Thyroid gland (tissue), 4 donors: ENCODE measurements at regions not wholly inside any gene's neighbourhood (a gene's known extent, or its start where the extent isn't known, plus 50 kb on each side); places are given as distances from the start of the nearest gene placed in this dataset.

Experiments used
- DNase-seq, 2 donors: peaks; one replicate each; pipeline ENCODE4 v3.0.0-alpha.2; 2019
- H3K27ac ChIP-seq, 3 donors: fragments of 200-600 bp; sonication (generic); 1 replicate in 2 of 3; 2 replicates in 1 of 3; pipeline ENCODE4 v1.5.1; 2016 to 2019; ENCODE audit warnings: mild to moderate bottlenecking in 1 of 3, moderate library complexity in 1 of 3
- H3K27me3 ChIP-seq: fragments of 200-600 bp; sonication (generic); one replicate; pipeline ENCODE4 v1.5.1; 2019
- H3K36me3 ChIP-seq, 2 donors: fragments of 200-600 bp; sonication (generic); one replicate each; pipeline ENCODE4 v1.5.1; 2016 to 2019
- H3K4me1 ChIP-seq, 2 donors: fragments of 200-600 bp; sonication (generic); one replicate each; pipeline ENCODE4 v1.5.1; 2017 to 2019
- H3K4me3 ChIP-seq, 3 donors: fragments of 200-600 bp; sonication (generic); replicated peaks in 1 of 3; 1 replicate in 2 of 3; 2 replicates in 1 of 3; pipeline ENCODE4 v1.5.1; 2016; ENCODE audit warnings: mild to moderate bottlenecking in 1 of 3
- H3K9me3 ChIP-seq: fragments of 200-600 bp; sonication (generic); one replicate; pipeline ENCODE4 v1.5.1; 2017
- POLR2A ChIP-seq, 2 donors: fragments of 450-650 bp; IDR thresholded peaks; one replicate each; pipeline ENCODE4 v1.6.1; 2017; ENCODE audit warnings: antibody characterized with exemption in 2 of 2, mild to moderate bottlenecking in 2 of 2, moderate library complexity in 1 of 2
- WGBS, 2 donors: methylation state at CpG; one replicate each; pipeline ENCODE4 v1.1.5; 2017; 5-methylcytosine and 5-hydroxymethylcytosine counted together
- intact Hi-C: fragments of 100-400 bp; cut with DNase I; formaldehyde crosslinking; loops from one replicate; pipeline ENCODE4 v1.15.1; 2023
- TF ChIP-seq, protein P1 (sequence below), 6 experiments: fragments of 200-600 bp in 3 of 6; fragments of 450-650 bp in 3 of 6; sonication (generic) in 3 of 6; IDR thresholded peaks; one replicate each; pipeline ENCODE4 v1.5.1; 2016 to 2019; ENCODE audit warnings: antibody characterized with exemption in 6 of 6, mild to moderate bottlenecking in 2 of 6, inconsistent platforms in 1 of 6, moderate library complexity in 1 of 6

DNA sequence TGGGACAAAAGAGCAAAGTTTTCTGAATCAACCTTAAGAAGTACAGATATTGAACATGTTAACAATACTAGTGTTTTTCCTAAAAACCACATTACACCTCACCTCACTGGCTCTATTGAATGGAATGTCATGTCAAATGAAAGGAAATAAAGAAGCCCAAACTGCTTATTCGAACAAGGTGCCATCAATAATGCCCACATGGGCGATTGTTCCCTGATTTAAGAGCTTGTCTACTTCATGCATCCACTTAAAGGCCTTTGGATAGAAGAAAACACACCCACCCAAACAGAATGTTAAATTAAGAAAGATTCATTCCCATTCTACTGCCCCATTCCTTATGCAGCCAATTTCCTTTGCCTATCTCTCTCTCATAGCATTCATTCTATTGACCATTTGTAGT, 118.5 kb upstream of the PAQR3 start:
- TF ChIP-seq, protein P1, sequence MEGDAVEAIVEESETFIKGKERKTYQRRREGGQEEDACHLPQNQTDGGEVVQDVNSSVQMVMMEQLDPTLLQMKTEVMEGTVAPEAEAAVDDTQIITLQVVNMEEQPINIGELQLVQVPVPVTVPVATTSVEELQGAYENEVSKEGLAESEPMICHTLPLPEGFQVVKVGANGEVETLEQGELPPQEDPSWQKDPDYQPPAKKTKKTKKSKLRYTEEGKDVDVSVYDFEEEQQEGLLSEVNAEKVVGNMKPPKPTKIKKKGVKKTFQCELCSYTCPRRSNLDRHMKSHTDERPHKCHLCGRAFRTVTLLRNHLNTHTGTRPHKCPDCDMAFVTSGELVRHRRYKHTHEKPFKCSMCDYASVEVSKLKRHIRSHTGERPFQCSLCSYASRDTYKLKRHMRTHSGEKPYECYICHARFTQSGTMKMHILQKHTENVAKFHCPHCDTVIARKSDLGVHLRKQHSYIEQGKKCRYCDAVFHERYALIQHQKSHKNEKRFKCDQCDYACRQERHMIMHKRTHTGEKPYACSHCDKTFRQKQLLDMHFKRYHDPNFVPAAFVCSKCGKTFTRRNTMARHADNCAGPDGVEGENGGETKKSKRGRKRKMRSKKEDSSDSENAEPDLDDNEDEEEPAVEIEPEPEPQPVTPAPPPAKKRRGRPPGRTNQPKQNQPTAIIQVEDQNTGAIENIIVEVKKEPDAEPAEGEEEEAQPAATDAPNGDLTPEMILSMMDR (IDR thresholded peaks at IDR 0.05): no peak
- TF ChIP-seq POLR2A (IDR thresholded peaks at IDR 0.05): no peak
- Histone ChIP-seq H3K27ac (no peak overlapping the region), H3K4me1 (no peaks in the 10 kb centered on the region), H3K27me3 (no peaks in the 10 kb centered on the region), H3K36me3 (no peaks in the 10 kb centered on the region), H3K9me3 (no peaks in the 10 kb centered on the region), H3K4me3 (no peak overlapping the region)
- intact Hi-C loops: no loop called here
- 81 to 88% methylated on average over 2 of the region's 2 CpGs for WGBS, 2 donors
- DNase-seq: no peak

DNA sequence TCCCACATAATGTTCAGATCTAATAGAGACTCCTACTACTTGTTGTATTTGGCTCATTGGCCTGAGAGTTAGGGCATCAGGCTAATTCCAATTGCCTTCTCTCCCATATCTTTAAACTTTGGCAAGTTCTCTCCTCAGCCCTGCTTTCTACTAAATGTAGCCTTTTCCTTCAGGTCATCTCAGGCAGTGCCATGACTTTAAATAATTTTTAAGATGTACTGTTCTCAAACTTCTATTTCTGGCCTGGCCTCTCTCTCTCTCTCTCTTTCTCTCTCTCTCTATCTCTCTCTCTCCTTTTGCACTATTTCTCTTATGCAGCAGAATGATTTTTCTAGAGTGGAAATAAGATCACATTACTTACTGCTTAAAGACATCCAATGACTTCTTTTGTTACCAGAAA, 114.5 kb upstream of the PAQR3 start:
- Histone ChIP-seq H3K36me3 (no peaks in the 10 kb centered on the region), H3K27ac (no peak overlapping the region), H3K4me3 (no peak overlapping the region), H3K4me1 (no peaks in the 10 kb centered on the region), H3K27me3 (no peaks in the 10 kb centered on the region), H3K9me3 (no peaks in the 10 kb centered on the region)
- TF ChIP-seq POLR2A (IDR thresholded peaks at IDR 0.05): no peak
- TF ChIP-seq, protein P1 (IDR thresholded peaks at IDR 0.05): no peak
- intact Hi-C loops: no loop called here
- no peak for DNase-seq

DNA sequence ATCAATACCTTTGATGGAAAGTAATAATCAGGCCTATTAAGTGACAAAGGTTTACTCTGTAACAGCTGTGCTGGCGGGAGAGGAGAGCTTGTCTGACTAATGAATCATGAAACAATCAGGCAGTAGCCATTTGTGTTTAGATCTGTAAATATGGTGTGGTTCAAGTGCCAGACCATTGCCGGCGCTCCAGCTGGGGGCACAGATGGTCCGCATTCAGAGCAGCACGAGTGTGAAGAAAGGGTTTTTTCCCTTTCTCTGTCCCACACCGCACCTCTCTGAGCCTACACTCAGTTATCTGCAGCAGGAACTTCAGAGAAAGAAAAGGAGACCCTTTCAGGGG, 111.3 kb upstream of the PAQR3 start:
- Histone ChIP-seq H3K36me3 (no peaks in the 10 kb centered on the region), H3K27ac (no peak overlapping the region), H3K9me3 (no peaks in the 10 kb centered on the region), H3K4me1 (no peaks in the 10 kb centered on the region), H3K4me3 (no peak overlapping the region), H3K27me3 (no peaks in the 10 kb centered on the region)
- DNase-seq: no peak
- intact Hi-C loops: no loop called here
- 76 to 81% methylated on average over 6 of the region's 6 CpGs for WGBS, 2 donors
- TF ChIP-seq, protein P1 (IDR thresholded peaks at IDR 0.05): no peak
- no peak for TF ChIP-seq POLR2A (IDR thresholded peaks at IDR 0.05)

DNA sequence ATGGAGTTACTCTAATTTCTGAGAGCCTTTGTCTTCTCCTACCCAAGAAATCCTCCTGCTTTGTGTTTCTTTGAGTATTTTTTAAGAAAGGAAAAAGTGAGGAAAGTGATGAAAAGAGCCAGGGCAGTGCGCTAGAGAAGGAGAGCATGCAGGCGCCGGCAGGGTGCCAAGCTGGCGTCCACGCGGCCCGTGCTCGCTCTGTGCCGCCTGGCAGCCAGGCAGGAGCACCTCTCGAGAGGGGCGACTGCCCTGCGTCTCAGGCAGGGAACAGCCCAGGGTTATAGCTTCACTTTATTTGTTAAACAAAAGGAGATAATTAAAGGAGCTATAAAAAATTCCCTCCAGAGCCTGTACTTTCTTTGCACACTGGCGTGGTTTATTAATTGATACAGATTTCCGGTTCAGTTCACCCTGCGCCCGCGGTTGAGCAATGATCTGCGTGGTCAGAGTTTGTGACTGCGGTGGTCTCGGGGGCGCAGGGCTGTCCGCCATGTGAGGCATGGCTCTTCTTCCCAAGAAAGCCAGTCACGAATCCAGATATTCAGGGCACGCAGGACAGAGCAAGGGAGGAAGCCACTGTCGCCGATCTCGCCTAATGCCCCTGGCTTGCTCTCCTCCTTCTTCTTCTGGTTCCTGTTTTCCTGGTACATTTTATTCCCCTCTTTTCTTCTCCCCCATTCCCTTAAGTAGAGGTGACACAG, 110.8 kb upstream of the PAQR3 start:
- 89 to 94% methylated on average over 27 of the region's 27 CpGs for WGBS, 2 donors
- intact Hi-C loops: no loop called here
- no peak for TF ChIP-seq POLR2A (IDR thresholded peaks at IDR 0.05)
- TF ChIP-seq, protein P1 (IDR thresholded peaks at IDR 0.05): no peak
- H3K4me3 ChIP-seq: no peak overlapping the region
- DNase-seq: no peak
- H3K27ac ChIP-seq: no peak overlapping the region
- H3K4me1 ChIP-seq: no peaks in the 10 kb centered on the region
- no peaks in the 10 kb centered on the region for H3K36me3 ChIP-seq
- no peaks in the 10 kb centered on the region for H3K9me3 ChIP-seq
- no peaks in the 10 kb centered on the region for H3K27me3 ChIP-seq

DNA sequence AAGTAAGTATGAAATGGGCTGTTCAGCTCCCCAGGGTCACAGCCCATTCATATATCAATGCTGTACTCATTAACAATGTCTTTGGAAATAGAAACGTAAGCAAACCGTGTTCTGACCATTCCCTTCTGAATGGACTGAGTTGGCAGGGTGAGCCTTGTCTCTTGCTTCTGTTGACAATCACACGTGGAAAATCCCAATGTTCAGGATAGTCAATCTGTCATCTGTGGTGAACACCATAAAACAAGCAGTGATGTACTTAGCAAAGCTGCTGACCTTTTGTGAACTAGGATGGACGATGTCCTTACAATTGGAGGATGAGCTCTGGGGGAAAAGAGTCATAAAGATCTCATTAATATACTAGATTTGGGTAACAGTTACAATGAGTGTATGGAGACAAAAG, 109.6 kb upstream of the PAQR3 start:
- H3K4me3 ChIP-seq: no peak overlapping the region
- no peaks in the 10 kb centered on the region for H3K27me3 ChIP-seq
- no peaks in the 10 kb centered on the region for H3K9me3 ChIP-seq
- TF ChIP-seq, protein P1 (IDR thresholded peaks at IDR 0.05): no peak
- no peak for TF ChIP-seq POLR2A (IDR thresholded peaks at IDR 0.05)
- 66 to 79% methylated on average over 4 of the region's 4 CpGs for WGBS, 2 donors
- DNase-seq: no peak
- intact Hi-C loops: no loop called here
- no peak overlapping the region for H3K27ac ChIP-seq
- no peaks in the 10 kb centered on the region for H3K36me3 ChIP-seq
- H3K4me1 ChIP-seq: no peaks in the 10 kb centered on the region
